HCT116 (cell line): ENCODE measurements at regions not wholly inside any gene's neighbourhood (a gene's known extent, or its start where the extent isn't known, plus 50 kb on each side); places are given as distances from the start of the nearest gene placed in this dataset.

ENCODE experiments used
- ATAC-seq: fragments of 200-7000 bp; cut with Tn5 transposase; 2 replicates; pipeline ENCODE4 v1.9.1; 2020; ENCODE audit warnings: mild to moderate bottlenecking, moderate library complexity
- BruUV-seq: library from RNA; stranded (reverse); fragments of 400-500 nt; replicated peaks from 2 replicates; lab custom pipeline; 2021; lab: Mats Ljungman, UMichigan
- CTCF ChIA-PET: fragments of 300-600 bp; sonication (Branson Sonifier 250); formaldehyde crosslinking; loops from one replicate; lab custom pipeline; 2021; ENCODE audit warnings: antibody characterized with exemption; lab: Charles Lee
- POLR2A ChIA-PET: fragments of 300-600, 350-600 bp; sonication (Branson Sonifier 250); formaldehyde crosslinking; loops from one replicate; lab custom pipeline; 2021; ENCODE audit warnings: antibody characterized with exemption; lab: Charles Lee
- RAD21 ChIA-PET, 2 experiments: fragments of 300-600 bp; sonication (Branson Sonifier 250); formaldehyde crosslinking; loops; one replicate each; lab custom pipeline; 2023; ENCODE audit warnings: low total read pairs in 2 of 2; ENCODE audit not compliant: uncharacterized antibody in 2 of 2, unreplicated experiment in 2 of 2, low non-redundant PET in 1 of 2; lab: Charles Lee
- DNase-seq: peaks from one replicate; pipeline ENCODE4 v3.0.0-alpha.2; 2010; ENCODE audit warnings: low read depth, low spot score
- H2AFZ ChIP-seq: fragments of 200-600 bp; shearing (Covaris generic), sonication (generic); 2 replicates; pipeline ENCODE4 v1.6.1; 2017; ENCODE audit warnings: low read depth, mixed run types, mixed read lengths, antibody characterized with exemption, low read length; ENCODE audit not compliant: poor library complexity, severe bottlenecking
- H3K27ac ChIP-seq: 2 replicates; pipeline ENCODE4 v1.5.1; 2012; ENCODE audit warnings: low read depth, low read length
- H3K27me3 ChIP-seq: fragments of 200-600 bp; sonication (generic); 2 replicates; pipeline ENCODE4 v1.6.1; 2016; ENCODE audit warnings: mixed run types, low read length, mixed read lengths; ENCODE audit not compliant: insufficient read depth
- H3K36me3 ChIP-seq, 2 experiments: fragments of 200-500 bp in 1 of 2; fragments of 200-600 bp in 1 of 2; sonication (Bioruptor generic) in 1 of 2; sonication (generic) in 1 of 2; 2 replicates each; pipeline versions ENCODE4 v1.5.1 to v1.6.1; 2014 to 2016; ENCODE audit warnings: low read length in 2 of 2, inconsistent platforms in 1 of 2, mixed read lengths in 1 of 2, mixed run types in 1 of 2; ENCODE audit not compliant: insufficient read depth in 2 of 2, control insufficient read depth in 1 of 2
- H3K4me1 ChIP-seq, 2 experiments: fragments of 200-600 bp in 1 of 2; sonication (generic) in 1 of 2; 2 replicates each; pipeline versions ENCODE4 v1.5.1 to v1.6.1; 2012 to 2017; ENCODE audit warnings: low read length in 2 of 2, inconsistent platforms in 1 of 2, mild to moderate bottlenecking in 1 of 2, mixed read lengths in 1 of 2, mixed run types in 1 of 2, moderate library complexity in 1 of 2; ENCODE audit not compliant: insufficient read depth in 2 of 2, control insufficient read depth in 1 of 2
- H3K4me2 ChIP-seq: fragments of 200-600 bp; sonication (generic); 2 replicates; pipeline ENCODE4 v1.6.1; 2017; ENCODE audit warnings: mixed run types, low read length, mixed read lengths
- H3K4me3 ChIP-seq, 2 experiments: fragments of 200-600 bp in 1 of 2; sonication (generic) in 1 of 2; replicated peaks in 1 of 2; 2 replicates each; pipeline ENCODE4 v1.5.1; 2011 to 2016; ENCODE audit warnings: low read length in 2 of 2, control low read depth in 1 of 2, low read depth in 1 of 2, mild to moderate bottlenecking in 1 of 2, mixed read lengths in 1 of 2, mixed run types in 1 of 2
- H3K79me2 ChIP-seq: fragments of 200-600 bp; sonication (generic); 2 replicates; pipeline ENCODE4 v1.6.1; 2017; ENCODE audit warnings: mild to moderate bottlenecking, mixed run types, low read length, moderate library complexity, mixed read lengths; ENCODE audit not compliant: insufficient read depth
- H3K9ac ChIP-seq: fragments of 200-600 bp; sonication (generic); 2 replicates; pipeline ENCODE4 v1.6.1; 2016; ENCODE audit warnings: low read length, mixed read lengths
- H3K9me2 ChIP-seq: fragments of 200-600 bp; sonication (generic), shearing (Covaris generic); 2 replicates; pipeline ENCODE4 v1.6.1; 2017; ENCODE audit warnings: mixed run types, mild to moderate bottlenecking, moderate library complexity; ENCODE audit not compliant: insufficient read depth
- H3K9me3 ChIP-seq, 2 experiments: fragments of 200-500 bp in 1 of 2; fragments of 200-600 bp in 1 of 2; sonication (Bioruptor generic) in 1 of 2; sonication (generic) in 1 of 2; 2 replicates each; pipeline ENCODE4 v1.6.1; 2014 to 2017; ENCODE audit warnings: low read length in 2 of 2, mixed read lengths in 2 of 2, inconsistent platforms in 1 of 2, low read depth in 1 of 2, mild to moderate bottlenecking in 1 of 2, mixed run types in 1 of 2, moderate library complexity in 1 of 2; ENCODE audit not compliant: control insufficient read depth in 1 of 2, insufficient read depth in 1 of 2
- H4K20me1 ChIP-seq: fragments of 200-600 bp; sonication (generic), shearing (Covaris generic); 2 replicates; pipeline ENCODE4 v1.6.1; 2017; ENCODE audit warnings: mixed run types, mild to moderate bottlenecking, moderate library complexity; ENCODE audit not compliant: insufficient read depth
- ATF3 ChIP-seq: IDR thresholded peaks from 2 replicates; pipeline ENCODE4 v1.6.1; 2012
- CEBPB ChIP-seq: IDR thresholded peaks from 2 replicates; pipeline ENCODE4 v1.6.1; 2012; ENCODE audit warnings: low read depth
- EGR1 ChIP-seq: IDR thresholded peaks from 2 replicates; pipeline ENCODE4 v1.6.1; 2012; ENCODE audit warnings: low read depth
- EZH2phosphoT487 ChIP-seq: fragments of 200-600 bp; IDR thresholded peaks from 2 replicates; pipeline ENCODE4 v1.6.1; 2018; ENCODE audit warnings: antibody characterized with exemption, borderline replicate concordance
- FOSL1 ChIP-seq: IDR thresholded peaks from 2 replicates; pipeline ENCODE4 v1.6.1; 2012; ENCODE audit warnings: low read depth
- JUND ChIP-seq: IDR thresholded peaks from 2 replicates; pipeline ENCODE4 v1.6.1; 2012
- MAX ChIP-seq: IDR thresholded peaks from 2 replicates; pipeline ENCODE4 v1.6.1; 2012
- POLR2A ChIP-seq: IDR thresholded peaks from 2 replicates; pipeline ENCODE4 v1.7.0; 2011; ENCODE audit warnings: borderline replicate concordance; ENCODE audit not compliant: insufficient read depth, insufficient read length; ENCODE audit errors: extremely low read depth
- POLR2AphosphoS5 ChIP-seq: IDR thresholded peaks from 2 replicates; pipeline ENCODE4 v1.6.1; 2011; ENCODE audit warnings: mild to moderate bottlenecking, low read depth, low read length, moderate library complexity
- RAD21 ChIP-seq: IDR thresholded peaks from 2 replicates; pipeline ENCODE4 v1.6.1; 2012; ENCODE audit warnings: low read depth, mild to moderate bottlenecking
- REST ChIP-seq: IDR thresholded peaks from 2 replicates; pipeline ENCODE4 v1.6.1; 2012; ENCODE audit warnings: low read depth
- SIN3A ChIP-seq: IDR thresholded peaks from 2 replicates; pipeline ENCODE4 v1.6.1; 2012; ENCODE audit warnings: low read depth
- SP1 ChIP-seq: IDR thresholded peaks from 2 replicates; pipeline ENCODE4 v1.6.1; 2012; ENCODE audit warnings: low read depth
- TCF7L2 ChIP-seq: IDR thresholded peaks from 2 replicates; pipeline ENCODE4 v1.7.0; 2011; ENCODE audit warnings: borderline replicate concordance, inconsistent platforms; ENCODE audit not compliant: insufficient read depth, insufficient read length; ENCODE audit errors: extremely low read depth
- YY1 ChIP-seq: IDR thresholded peaks from 2 replicates; pipeline ENCODE4 v1.6.1; 2011; ENCODE audit warnings: low read length, low read depth, moderate library complexity, mild to moderate bottlenecking; ENCODE audit not compliant: insufficient replicate concordance; ENCODE audit errors: extremely low read depth
- ZNF274 ChIP-seq: fragments of 200-500 bp; sonication (Bioruptor generic); IDR thresholded peaks from 2 replicates; pipeline ENCODE4 v1.6.1; 2014; ENCODE audit warnings: mild to moderate bottlenecking, low read depth, low read length, inconsistent platforms
- intact Hi-C: fragments of 100-400 bp; cut with micrococcal nuclease; formaldehyde crosslinking; loops from 2 replicates; pipeline ENCODE4 v1.10.0; 2022

GRCh38 chr2:143877056-143877455 is 642.9 kb downstream of the ZEB2 start:
- no peaks in the 10 kb centered on the region for H3K9me3 ChIP-seq
- H4K20me1 ChIP-seq: no peaks in the 10 kb centered on the region
- H3K4me2 ChIP-seq: no peak overlapping the region
- H3K79me2 ChIP-seq: no peaks in the 10 kb centered on the region
- RAD21 ChIA-PET: no interaction called here
- CTCF ChIA-PET: no interaction called here
- H3K4me3 ChIP-seq: no peak overlapping the region
- no TSS peak for BruUV-seq
- no peaks in the 10 kb centered on the region for H3K4me1 ChIP-seq
- ATAC-seq (no peak), DNase-seq (no peak)
- no peaks in the 10 kb centered on the region for H3K36me3 ChIP-seq
- H3K9me2 ChIP-seq: no peaks in the 10 kb centered on the region; the same call in 1 of the 2 replicates
- intact Hi-C loops: no loop called here
- H2AFZ ChIP-seq: no peak overlapping the region
- no peak overlapping the region for H3K9ac ChIP-seq
- H3K27me3 ChIP-seq: no peaks in the 10 kb centered on the region
- POLR2A ChIA-PET: no interaction called here
- TF ChIP-seq ZNF274: no peak
- no peak for TF ChIP-seq YY1
- H3K27ac ChIP-seq: no peak overlapping the region

- Histone ChIP-seq H3K27ac (no peak overlapping the region), H3K9ac (no peak overlapping the region), H3K36me3 (no peaks in the 10 kb centered on the region), H3K79me2 (no peaks in the 10 kb centered on the region), H3K9me2 (no peaks in the 10 kb centered on the region; the same call in 1 of the 2 replicates), H3K4me3 (no peak overlapping the region), H3K4me1 (no peaks in the 10 kb centered on the region), H3K27me3 (no peaks in the 10 kb centered on the region), H3K4me2 (no peak overlapping the region), H2AFZ (no peak overlapping the region), H4K20me1 (no peaks in the 10 kb centered on the region; the same call in 1 of the 2 replicates), H3K9me3 (0 out of 4 replicates have a peak, but pooled peaks cover 0 to 2% of the 10 kb centered on the region in 2 experiments)
- POLR2A ChIA-PET: no interaction called here
- ATAC-seq (no peak), DNase-seq (no peak)
- intact Hi-C loops: no loop called here
- BruUV-seq: no TSS peak
- CTCF ChIA-PET: no interaction called here
- RAD21 ChIA-PET: no interaction called here
- TF ChIP-seq RAD21 (no peak), SP1 (no peak), EGR1 (no peak), SIN3A (no peak), POLR2AphosphoS5 (no peak), JUND (no peak), FOSL1 (no peak), ATF3 (no peak), TCF7L2 (no peak), CEBPB (no peak), EZH2phosphoT487 (no peak), YY1 (no peak), POLR2A (no peak), ZNF274 (no peak), REST (no peak), MAX (no peak)
These were observed 644.4 kb downstream of the ZEB2 start for GRCh38 chr2:143875295-143876233.
